ENCODE measurements at regions not wholly inside any gene's neighbourhood (a gene's known extent, or its start where the extent isn't known, plus 50 kb on each side); places are given as distances from the start of the nearest gene placed in this dataset.

DNA sequence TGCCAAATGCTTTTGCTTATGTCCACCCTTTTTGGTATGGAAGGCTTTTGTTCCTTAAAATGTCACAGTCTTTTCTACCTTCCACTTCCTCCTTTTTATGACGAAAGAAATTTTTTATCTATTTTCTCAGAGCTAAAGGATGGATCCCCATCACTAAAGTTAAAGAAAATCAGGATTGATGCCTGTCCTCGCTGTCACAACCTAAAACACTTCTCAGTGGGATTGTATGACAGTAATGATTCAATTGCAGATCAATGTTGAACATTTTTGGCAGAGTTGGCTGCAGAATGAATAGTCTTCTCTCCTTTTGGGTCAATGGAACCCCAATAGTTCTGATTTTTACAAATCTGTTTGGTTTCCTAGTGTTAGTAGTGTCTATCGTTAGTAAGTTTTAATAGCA is 549.8 kb upstream of the ROBO2 start:
- TF ChIP-seq, protein P1, sequence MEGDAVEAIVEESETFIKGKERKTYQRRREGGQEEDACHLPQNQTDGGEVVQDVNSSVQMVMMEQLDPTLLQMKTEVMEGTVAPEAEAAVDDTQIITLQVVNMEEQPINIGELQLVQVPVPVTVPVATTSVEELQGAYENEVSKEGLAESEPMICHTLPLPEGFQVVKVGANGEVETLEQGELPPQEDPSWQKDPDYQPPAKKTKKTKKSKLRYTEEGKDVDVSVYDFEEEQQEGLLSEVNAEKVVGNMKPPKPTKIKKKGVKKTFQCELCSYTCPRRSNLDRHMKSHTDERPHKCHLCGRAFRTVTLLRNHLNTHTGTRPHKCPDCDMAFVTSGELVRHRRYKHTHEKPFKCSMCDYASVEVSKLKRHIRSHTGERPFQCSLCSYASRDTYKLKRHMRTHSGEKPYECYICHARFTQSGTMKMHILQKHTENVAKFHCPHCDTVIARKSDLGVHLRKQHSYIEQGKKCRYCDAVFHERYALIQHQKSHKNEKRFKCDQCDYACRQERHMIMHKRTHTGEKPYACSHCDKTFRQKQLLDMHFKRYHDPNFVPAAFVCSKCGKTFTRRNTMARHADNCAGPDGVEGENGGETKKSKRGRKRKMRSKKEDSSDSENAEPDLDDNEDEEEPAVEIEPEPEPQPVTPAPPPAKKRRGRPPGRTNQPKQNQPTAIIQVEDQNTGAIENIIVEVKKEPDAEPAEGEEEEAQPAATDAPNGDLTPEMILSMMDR (conservative IDR thresholded peaks at IDR 0.05): no peak
- TF ChIP-seq EZH2 (IDR thresholded peaks at IDR 0.05; ENCODE audit: low read depth): no peak

All from PC-9 (cell line).